D721Med (cell line): ENCODE measurements at regions not wholly inside any gene's neighbourhood (a gene's known extent, or its start where the extent isn't known, plus 50 kb on each side); places are given as distances from the start of the nearest gene placed in this dataset.
A peak's percentile ranks its signal among the peaks of the same experiment; 100 is the strongest.
"Not testable (repeated sequence)": the region's sequence is repeated elsewhere in the genome, so short reads cannot be mapped to it uniquely, and the experiment has no call there.

Source experiments
- DNase-seq: peaks from one replicate; pipeline ENCODE4 v3.0.0; 2011; ENCODE audit warnings: low spot score; ENCODE audit not compliant: insufficient read length
- FAIRE-seq: peaks from 2 replicates; lab custom pipeline; 2011; peaks lifted over from hg19 to GRCh38; lab: Jason Lieb, UNC
- TF ChIP-seq, protein P1 (sequence below): IDR thresholded peaks from 2 replicates; pipeline ENCODE4 v1.5.1; 2012; ENCODE audit warnings: mild to moderate bottlenecking, control low read depth; ENCODE audit not compliant: insufficient read depth; ENCODE audit errors: missing control alignments

DNA sequence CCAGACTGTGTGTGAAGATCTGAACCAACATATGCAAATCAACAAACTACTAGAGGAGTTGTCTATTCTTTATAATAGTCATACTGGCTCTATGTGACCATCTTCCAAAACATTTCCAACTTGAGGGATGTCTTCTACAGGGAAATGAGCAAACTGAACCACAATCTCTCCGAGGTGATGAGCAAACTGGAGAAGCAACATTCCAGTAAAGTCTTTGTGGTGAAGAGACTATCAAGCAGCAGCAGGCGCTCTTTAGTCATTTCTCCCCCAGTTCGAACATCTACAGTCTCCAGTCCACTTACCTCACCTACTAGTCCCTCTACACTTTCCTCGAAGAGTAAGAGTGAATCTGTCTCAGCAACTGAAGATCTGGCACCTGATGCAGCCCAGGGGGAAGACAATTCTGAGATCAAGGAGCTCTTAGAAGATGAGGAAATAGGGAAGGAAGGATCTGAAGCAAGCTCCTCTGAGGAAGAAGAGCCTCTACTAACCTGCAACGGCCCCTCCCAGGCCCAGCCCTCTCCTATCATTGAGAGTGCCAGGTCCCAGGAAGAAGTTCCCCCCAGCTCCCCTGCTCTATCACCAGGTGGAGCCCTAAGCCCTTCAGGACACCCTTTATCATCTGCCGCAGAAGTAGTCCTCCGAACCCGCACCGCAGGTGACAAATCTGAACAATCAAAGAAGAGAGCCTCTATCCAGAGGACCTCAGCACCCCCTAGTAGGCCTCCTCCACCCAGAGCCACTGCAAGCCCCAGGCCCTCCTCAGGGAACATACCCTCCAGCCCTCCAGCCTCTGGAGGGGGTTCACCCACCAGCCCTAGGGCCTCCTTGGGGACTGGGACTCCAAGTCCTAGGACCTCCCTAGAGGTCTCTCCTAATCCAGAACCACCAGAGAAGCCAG, 98.1 kb downstream of the HNRNPD start:
- TF ChIP-seq, protein P1, sequence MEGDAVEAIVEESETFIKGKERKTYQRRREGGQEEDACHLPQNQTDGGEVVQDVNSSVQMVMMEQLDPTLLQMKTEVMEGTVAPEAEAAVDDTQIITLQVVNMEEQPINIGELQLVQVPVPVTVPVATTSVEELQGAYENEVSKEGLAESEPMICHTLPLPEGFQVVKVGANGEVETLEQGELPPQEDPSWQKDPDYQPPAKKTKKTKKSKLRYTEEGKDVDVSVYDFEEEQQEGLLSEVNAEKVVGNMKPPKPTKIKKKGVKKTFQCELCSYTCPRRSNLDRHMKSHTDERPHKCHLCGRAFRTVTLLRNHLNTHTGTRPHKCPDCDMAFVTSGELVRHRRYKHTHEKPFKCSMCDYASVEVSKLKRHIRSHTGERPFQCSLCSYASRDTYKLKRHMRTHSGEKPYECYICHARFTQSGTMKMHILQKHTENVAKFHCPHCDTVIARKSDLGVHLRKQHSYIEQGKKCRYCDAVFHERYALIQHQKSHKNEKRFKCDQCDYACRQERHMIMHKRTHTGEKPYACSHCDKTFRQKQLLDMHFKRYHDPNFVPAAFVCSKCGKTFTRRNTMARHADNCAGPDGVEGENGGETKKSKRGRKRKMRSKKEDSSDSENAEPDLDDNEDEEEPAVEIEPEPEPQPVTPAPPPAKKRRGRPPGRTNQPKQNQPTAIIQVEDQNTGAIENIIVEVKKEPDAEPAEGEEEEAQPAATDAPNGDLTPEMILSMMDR: peak; percentile 26
- DNase-seq (no peak), FAIRE-seq (no peak)

DNA sequence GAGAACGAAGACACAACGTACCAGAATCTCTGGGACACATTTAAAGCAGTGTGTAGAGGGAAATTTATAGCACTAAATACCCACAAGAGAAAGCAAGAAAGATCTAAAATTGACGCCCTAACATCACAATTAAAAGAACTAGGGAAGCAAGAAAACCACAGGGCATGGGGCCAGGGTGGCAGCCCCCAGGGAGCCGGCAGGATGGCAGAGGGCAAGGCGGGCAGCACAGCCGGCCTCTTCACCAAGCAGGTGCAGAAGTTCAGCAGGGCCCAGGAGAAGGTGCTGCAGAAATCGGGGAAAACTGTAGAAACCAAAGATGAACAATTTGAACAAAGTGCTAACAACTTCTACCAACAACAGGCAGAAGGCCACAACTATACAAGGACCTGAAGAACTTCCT, 99.1 kb downstream of the HNRNPD start:
- DNase-seq, FAIRE-seq: not testable (repeated sequence)

DNA sequence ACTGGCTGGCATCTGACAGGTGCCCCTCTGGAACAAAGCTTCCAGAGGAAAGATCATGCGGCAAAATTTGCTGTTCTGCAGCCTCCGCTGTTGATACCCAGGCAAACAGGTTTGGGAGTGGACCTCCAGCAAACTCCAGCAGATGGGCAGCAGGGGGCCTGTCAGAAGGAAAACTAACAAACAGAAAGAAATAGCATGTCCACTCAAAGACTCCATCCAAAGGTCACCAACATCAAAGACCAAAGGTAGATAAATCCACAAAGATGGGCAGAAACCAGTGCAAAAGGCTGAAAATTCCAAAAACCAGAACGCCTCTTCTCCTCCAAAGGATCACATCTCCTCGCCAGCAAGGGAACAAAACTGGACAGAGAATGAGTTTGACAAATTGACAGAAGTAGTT, 101.3 kb downstream of the HNRNPD start:
- FAIRE-seq, DNase-seq: not testable (repeated sequence)

DNA sequence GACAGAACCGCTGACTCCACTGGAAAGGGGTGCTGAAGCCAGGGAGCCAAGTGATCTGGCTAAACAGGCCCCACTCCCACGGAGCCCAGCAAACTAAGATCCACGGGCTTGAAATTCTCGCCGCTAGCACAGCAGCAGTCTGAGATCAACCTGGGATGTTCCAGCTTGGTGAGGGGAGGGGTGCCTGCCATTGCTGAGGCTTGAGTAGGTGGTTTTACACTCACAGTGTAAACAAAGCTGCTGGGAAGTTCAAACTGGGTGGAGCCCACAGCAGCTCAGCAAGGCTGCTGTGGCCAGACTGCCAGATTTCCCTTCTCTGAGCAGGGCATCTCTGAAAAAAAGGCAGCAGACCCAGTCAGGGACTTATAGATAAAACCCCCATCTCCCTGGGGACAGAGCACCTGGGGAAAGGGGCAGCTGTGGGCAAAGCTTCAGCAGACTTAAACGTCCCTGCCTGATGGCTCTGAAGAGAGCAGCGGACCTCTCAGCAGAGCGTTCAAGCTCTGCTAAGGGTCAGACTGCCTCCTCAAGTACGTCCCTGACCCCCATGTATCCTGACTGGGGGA, 101.8 kb downstream of the HNRNPD start:
- DNase-seq, FAIRE-seq: not testable (repeated sequence)

DNA sequence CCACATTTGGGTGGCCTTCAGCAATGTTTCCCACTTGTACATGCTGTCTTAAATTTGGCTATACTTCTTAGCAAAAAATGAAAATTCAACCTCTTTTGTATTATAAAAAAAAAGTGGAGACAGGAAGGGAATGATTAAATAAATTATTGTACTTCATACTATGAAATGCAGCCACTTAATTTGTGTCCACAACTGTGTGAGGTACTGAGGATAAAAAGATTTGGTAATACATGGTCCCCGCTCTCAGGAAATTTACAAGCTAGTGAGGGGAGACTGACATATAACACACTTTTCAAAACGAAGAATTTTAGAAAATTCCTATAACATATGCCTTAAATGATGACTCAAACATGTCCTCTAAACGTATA, 105.0 kb downstream of the HNRNPD start:
- DNase-seq (no peak), FAIRE-seq (no peak)
- TF ChIP-seq, protein P1: no peak

DNA sequence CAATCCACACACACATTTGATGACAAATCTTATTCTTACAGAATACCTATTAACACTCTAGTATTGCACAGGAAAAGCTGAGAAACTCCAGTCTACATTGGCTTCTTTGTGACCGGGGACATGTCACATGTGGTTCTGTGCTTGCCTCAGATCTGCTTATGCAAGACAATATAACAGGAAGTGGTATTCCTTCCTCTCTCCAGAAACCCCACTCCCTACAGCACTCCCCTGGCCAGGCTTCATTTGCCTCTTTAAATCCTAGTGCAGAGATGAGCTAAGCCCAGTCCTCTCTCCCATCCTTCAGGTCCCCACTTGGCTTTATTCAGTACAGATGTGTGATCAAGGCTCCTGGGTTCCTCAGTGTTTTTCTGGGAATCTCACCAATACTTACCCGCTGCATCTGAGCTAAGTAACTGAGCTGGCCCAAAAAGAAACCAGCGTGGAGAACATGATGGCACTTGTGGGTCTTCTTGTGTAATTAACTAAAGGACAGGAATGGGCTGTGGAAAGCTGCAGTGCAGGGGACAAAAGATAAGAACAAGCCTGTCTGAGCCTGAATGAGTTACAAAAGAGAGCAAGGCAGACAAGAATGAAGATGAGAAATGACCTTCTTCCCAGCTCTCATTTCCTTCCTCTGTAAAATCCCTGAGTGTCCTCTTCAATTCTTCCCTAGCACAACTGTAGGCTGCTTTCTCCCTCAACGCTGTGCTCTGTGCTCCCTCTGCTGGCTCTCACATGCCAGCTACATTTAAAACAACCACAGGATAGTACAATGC, 105.6 kb downstream of the HNRNPD start:
- DNase-seq: no peak
- peak; percentile 74 for FAIRE-seq
- TF ChIP-seq, protein P1: peak; percentile 98

DNA sequence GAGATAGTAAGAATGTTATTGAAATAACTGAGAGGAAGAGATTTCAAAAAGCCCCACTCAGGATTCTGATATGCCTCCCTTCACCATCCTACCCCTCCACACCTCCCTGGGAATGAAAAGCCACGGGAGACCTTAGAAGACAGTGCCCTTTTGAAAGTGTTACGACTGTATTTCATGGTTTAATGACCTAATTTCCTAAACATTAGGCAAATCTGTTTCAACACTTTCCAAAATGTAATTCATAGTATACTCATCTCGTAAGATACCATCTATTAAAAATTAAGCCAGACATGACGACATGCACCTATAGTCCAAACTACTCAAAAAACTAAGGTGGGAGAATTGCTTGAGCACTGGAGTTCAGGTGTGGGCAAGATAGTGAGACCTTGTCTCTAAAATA, 106.3 kb downstream of the HNRNPD start:
- TF ChIP-seq, protein P1: no peak
- DNase-seq (no peak), FAIRE-seq (no peak)

DNA sequence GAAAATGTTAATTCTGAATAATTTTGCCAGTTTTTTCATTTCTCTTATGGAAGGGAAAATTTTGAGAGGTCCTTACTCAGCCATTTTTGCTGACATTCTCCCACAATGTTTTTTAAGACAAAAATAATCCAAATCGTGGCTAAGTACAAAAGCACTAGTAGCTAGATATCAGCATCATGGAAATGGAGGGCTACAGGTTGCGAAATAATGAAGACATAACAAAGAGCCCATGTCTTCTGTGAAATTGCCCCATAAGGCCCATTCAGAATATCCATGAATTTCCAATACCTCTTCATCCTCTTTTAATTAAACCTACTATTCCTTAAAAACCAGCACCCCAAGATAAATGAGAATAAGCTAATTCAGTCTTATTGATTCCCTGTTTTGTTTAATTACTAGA, 107.4 kb downstream of the HNRNPD start:
- FAIRE-seq (no peak), DNase-seq (no peak)
- TF ChIP-seq, protein P1: no peak
